SK-N-SH treated with all-trans-retinoic acid at 6 μM for 48 hours (cell line): ENCODE measurements at regions not wholly inside any gene's neighbourhood (a gene's known extent, or its start where the extent isn't known, plus 50 kb on each side); places are given as distances from the start of the nearest gene placed in this dataset.

Experiments
- CSDC2 ChIP-seq: fragments of 250-450 bp; sonication (Bioruptor Pico); IDR thresholded peaks from 2 replicates; pipeline ENCODE4 v1.5.0; 2020; ENCODE audit warnings: mild to moderate bottlenecking, moderate library complexity
- ESRRG ChIP-seq: fragments of 250-450 bp; sonication (Bioruptor Pico); IDR thresholded peaks from 2 replicates; pipeline ENCODE4 v1.6.1; 2021; ENCODE audit warnings: mild to moderate bottlenecking
- GLIS3 ChIP-seq: fragments of 250-450 bp; sonication (Bioruptor Pico); IDR thresholded peaks from 2 replicates; pipeline ENCODE4 v1.5.0; 2020; ENCODE audit warnings: mild to moderate bottlenecking, moderate library complexity
- TOX ChIP-seq: fragments of 250-450 bp; sonication (Bioruptor Pico); IDR thresholded peaks from 2 replicates; pipeline ENCODE4 v1.8.0; 2021; ENCODE audit warnings: mild to moderate bottlenecking, moderate library complexity, borderline replicate concordance
- ZFP3 ChIP-seq: fragments of 250-450 bp; sonication (Bioruptor Pico); IDR thresholded peaks from 2 replicates; pipeline ENCODE4 v1.5.0; 2020; ENCODE audit warnings: mild to moderate bottlenecking, moderate library complexity
- ZFP30 ChIP-seq: fragments of 450-650 bp; formaldehyde crosslinking; IDR thresholded peaks from 2 replicates; pipeline ENCODE4 v1.5.0; 2022; ENCODE audit warnings: mild to moderate bottlenecking, moderate library complexity

GRCh38 chr5:35303152-35303551 lies 72.9 kb upstream of the PRLR start:
- TF ChIP-seq CSDC2 (no peak), GLIS3 (CRISPR knock-in tag) (no peak), ZFP3 (CRISPR knock-in tag) (no peak), ESRRG (CRISPR knock-in tag) (no peak), ZFP30 (CRISPR knock-in tag) (no peak), TOX (CRISPR knock-in tag) (no peak)
